ENCODE measurements at regions not wholly inside any gene's neighbourhood (a gene's known extent, or its start where the extent isn't known, plus 50 kb on each side); places are given as distances from the start of the nearest gene placed in this dataset.
"Not testable (repeated sequence)": the region's sequence is repeated elsewhere in the genome, so short reads cannot be mapped to it uniquely, and the experiment has no call there.

- Histone ChIP-seq H3K9me3 (ENCODE audit: low read depth, low read length) (no peaks in the 10 kb centered on the region), H3K4me2 (ENCODE audit: insufficient read depth, low read length) (no peak overlapping the region), H2AFZ (ENCODE audit: low read length) (no peak overlapping the region), H4K20me1 (ENCODE audit: insufficient read depth, low read length) (no peaks in the 10 kb centered on the region), H3K36me3 (ENCODE audit: insufficient read depth, low read length) (no peaks in the 10 kb centered on the region), H3K79me2 (ENCODE audit: insufficient read depth, low read length) (no peaks in the 10 kb centered on the region), H3K27ac (ENCODE audit: low read depth, low read length) (no peak overlapping the region), H3K4me1 (ENCODE audit: insufficient read depth, low read length) (no peaks in the 10 kb centered on the region), H3K4me3 (ENCODE audit: insufficient read depth, low read length) (no peak overlapping the region), H3K27me3 (ENCODE audit: insufficient read depth, low read length) (no peaks in the 10 kb centered on the region)
- no peak for DNase-seq (ENCODE audit: insufficient read length, low spot score, missing footprints)
- TF ChIP-seq CTCF (IDR thresholded peaks at IDR 0.05; ENCODE audit: extremely low read depth, low read depth, low read length): no peak
These were observed 238.3 kb downstream of the MEF2C start for GRCh38 chr5:88644676-88645075.

- H3K36me3 ChIP-seq (ENCODE audit: insufficient read depth, low read length): no peaks in the 10 kb centered on the region
- no peak overlapping the region for H2AFZ ChIP-seq (ENCODE audit: low read length)
- no peak overlapping the region for H3K27ac ChIP-seq (ENCODE audit: low read depth, low read length)
- H3K4me2 ChIP-seq (ENCODE audit: insufficient read depth, low read length): no peak overlapping the region
- H4K20me1 ChIP-seq (ENCODE audit: insufficient read depth, low read length): no peaks in the 10 kb centered on the region
- H3K27me3 ChIP-seq (ENCODE audit: insufficient read depth, low read length): no peaks in the 10 kb centered on the region
- TF ChIP-seq CTCF (IDR thresholded peaks at IDR 0.05; ENCODE audit: extremely low read depth, low read depth, low read length): no peak
- H3K4me1 ChIP-seq (ENCODE audit: insufficient read depth, low read length): no peaks in the 10 kb centered on the region
- H3K9me3 ChIP-seq (ENCODE audit: low read depth, low read length): no peaks in the 10 kb centered on the region
- H3K4me3 ChIP-seq (ENCODE audit: insufficient read depth, low read length): no peak overlapping the region
- no peak for DNase-seq (ENCODE audit: insufficient read length, low spot score, missing footprints)
- H3K79me2 ChIP-seq (ENCODE audit: insufficient read depth, low read length): no peaks in the 10 kb centered on the region
These were observed 239.7 kb downstream of the MEF2C start for GRCh38 chr5:88643315-88643714.

- H3K27ac ChIP-seq (ENCODE audit: low read depth, low read length): no peak overlapping the region
- no peaks in the 10 kb centered on the region for H4K20me1 ChIP-seq (ENCODE audit: insufficient read depth, low read length)
- H3K4me2 ChIP-seq (ENCODE audit: insufficient read depth, low read length): no peak overlapping the region
- no peaks in the 10 kb centered on the region for H3K4me1 ChIP-seq (ENCODE audit: insufficient read depth, low read length)
- TF ChIP-seq CTCF (IDR thresholded peaks at IDR 0.05; ENCODE audit: extremely low read depth, low read depth, low read length): no peak
- H3K4me3 ChIP-seq (ENCODE audit: insufficient read depth, low read length): no peak overlapping the region
- no peaks in the 10 kb centered on the region for H3K27me3 ChIP-seq (ENCODE audit: insufficient read depth, low read length)
- no peaks in the 10 kb centered on the region for H3K36me3 ChIP-seq (ENCODE audit: insufficient read depth, low read length)
- H2AFZ ChIP-seq (ENCODE audit: low read length): no peak overlapping the region
- no peaks in the 10 kb centered on the region for H3K79me2 ChIP-seq (ENCODE audit: insufficient read depth, low read length)
- no peak for DNase-seq (ENCODE audit: insufficient read length, low spot score, missing footprints)
- no peaks in the 10 kb centered on the region for H3K9me3 ChIP-seq (ENCODE audit: low read depth, low read length)
These were observed 249.0 kb downstream of the MEF2C start for GRCh38 chr5:88634014-88634413.

- H3K9me3 ChIP-seq (ENCODE audit: low read depth, low read length); H3K4me2 ChIP-seq (ENCODE audit: insufficient read depth, low read length); H3K4me3 ChIP-seq (ENCODE audit: insufficient read depth, low read length); H3K27me3 ChIP-seq (ENCODE audit: insufficient read depth, low read length); H3K36me3 ChIP-seq (ENCODE audit: insufficient read depth, low read length); H3K4me1 ChIP-seq (ENCODE audit: insufficient read depth, low read length); H4K20me1 ChIP-seq (ENCODE audit: insufficient read depth, low read length); H3K27ac ChIP-seq (ENCODE audit: low read depth, low read length); DNase-seq (ENCODE audit: insufficient read length, low spot score, missing footprints); H2AFZ ChIP-seq (ENCODE audit: low read length); H3K79me2 ChIP-seq (ENCODE audit: insufficient read depth, low read length): not testable (repeated sequence)
These were observed 260.1 kb downstream of the MEF2C start for GRCh38 chr5:88622890-88623289.

GRCh38 chr5:88615767-88616166 is 267.2 kb downstream of the MEF2C start:
- not testable (repeated sequence) for H3K27me3 ChIP-seq (ENCODE audit: insufficient read depth, low read length); H3K4me2 ChIP-seq (ENCODE audit: insufficient read depth, low read length); H3K79me2 ChIP-seq (ENCODE audit: insufficient read depth, low read length); H3K4me1 ChIP-seq (ENCODE audit: insufficient read depth, low read length); H4K20me1 ChIP-seq (ENCODE audit: insufficient read depth, low read length); DNase-seq (ENCODE audit: insufficient read length, low spot score, missing footprints); H3K9me3 ChIP-seq (ENCODE audit: low read depth, low read length); H2AFZ ChIP-seq (ENCODE audit: low read length); H3K36me3 ChIP-seq (ENCODE audit: insufficient read depth, low read length); H3K27ac ChIP-seq (ENCODE audit: low read depth, low read length); H3K4me3 ChIP-seq (ENCODE audit: insufficient read depth, low read length)

All from osteoblast (primary cell).